Loucy (cell line): ENCODE measurements at regions not wholly inside any gene's neighbourhood (a gene's known extent, or its start where the extent isn't known, plus 50 kb on each side); places are given as distances from the start of the nearest gene placed in this dataset.

Source experiments
- H2AFZ ChIP-seq: fragments of 200-600 bp; sonication (generic); 2 replicates; pipeline ENCODE4 v1.6.0; 2016; ENCODE audit warnings: antibody characterized with exemption, mild to moderate bottlenecking, low read length, moderate library complexity
- H3F3A ChIP-seq: fragments of 200-600 bp; 2 replicates; pipeline ENCODE4 v1.6.0; 2016; ENCODE audit warnings: antibody characterized with exemption, low read depth, mild to moderate bottlenecking
- H3K27me3 ChIP-seq: fragments of 200-600 bp; sonication (generic); 2 replicates; pipeline ENCODE4 v1.6.1; 2014; ENCODE audit warnings: low read length, mild to moderate bottlenecking; ENCODE audit not compliant: insufficient read depth, poor library complexity, severe bottlenecking
- H3K36me3 ChIP-seq: fragments of 200-600 bp; sonication (generic); 2 replicates; pipeline ENCODE4 v1.6.1; 2016; ENCODE audit warnings: low read length; ENCODE audit not compliant: insufficient read depth
- H3K4me1 ChIP-seq: fragments of 200-600 bp; sonication (generic); 2 replicates; pipeline ENCODE4 v1.5.1; 2014; ENCODE audit warnings: low read length, mild to moderate bottlenecking; ENCODE audit not compliant: insufficient read depth, poor library complexity, severe bottlenecking
- H3K4me2 ChIP-seq: fragments of 200-600 bp; sonication (generic); 2 replicates; pipeline ENCODE4 v1.6.0; 2014; ENCODE audit warnings: antibody characterized with exemption, low read length, low read depth, mild to moderate bottlenecking; ENCODE audit not compliant: poor library complexity, severe bottlenecking
- H3K4me3 ChIP-seq: fragments of 200-600 bp; sonication (generic); 2 replicates; pipeline ENCODE4 v1.5.1; 2014; ENCODE audit warnings: low read length, mild to moderate bottlenecking, mixed read lengths; ENCODE audit not compliant: poor library complexity, severe bottlenecking
- H3K79me2 ChIP-seq: fragments of 200-600 bp; sonication (generic); 2 replicates; pipeline ENCODE4 v1.6.1; 2014; ENCODE audit warnings: low read length; ENCODE audit not compliant: insufficient read depth
- H3K9ac ChIP-seq: fragments of 200-600 bp; sonication (generic); 2 replicates; pipeline ENCODE4 v1.6.0; 2014; ENCODE audit warnings: mild to moderate bottlenecking, low read depth, low read length, moderate library complexity; ENCODE audit not compliant: poor library complexity, severe bottlenecking
- H3K9me2 ChIP-seq: fragments of 200-600 bp; sonication (generic); replicated peaks from 2 replicates; pipeline ENCODE4 v1.6.1; 2016; ENCODE audit warnings: low read depth, low read length, mixed read lengths
- H3K9me3 ChIP-seq: fragments of 200-600 bp; sonication (generic); 2 replicates; pipeline ENCODE4 v1.6.1; 2014; ENCODE audit warnings: mild to moderate bottlenecking, antibody characterized with exemption, low read length, low read depth; ENCODE audit not compliant: insufficient read depth
- H4K20me1 ChIP-seq: fragments of 200-600 bp; sonication (generic); 2 replicates; pipeline ENCODE4 v1.6.0; 2014; ENCODE audit warnings: antibody characterized with exemption, low read length, mild to moderate bottlenecking; ENCODE audit not compliant: insufficient read depth, poor library complexity, severe bottlenecking
- EZH2phosphoT487 ChIP-seq: fragments of 200-600 bp; IDR thresholded peaks from 2 replicates; pipeline ENCODE4 v1.6.1; 2018; ENCODE audit warnings: antibody characterized with exemption, mild to moderate bottlenecking, moderate library complexity, borderline replicate concordance
- TF ChIP-seq, protein P1 (sequence below): fragments of 200-600 bp; sonication (generic); conservative IDR thresholded peaks from 2 replicates; pipeline ENCODE4 v1.5.1; 2014; ENCODE audit warnings: mild to moderate bottlenecking, antibody characterized with exemption, low read length

DNA sequence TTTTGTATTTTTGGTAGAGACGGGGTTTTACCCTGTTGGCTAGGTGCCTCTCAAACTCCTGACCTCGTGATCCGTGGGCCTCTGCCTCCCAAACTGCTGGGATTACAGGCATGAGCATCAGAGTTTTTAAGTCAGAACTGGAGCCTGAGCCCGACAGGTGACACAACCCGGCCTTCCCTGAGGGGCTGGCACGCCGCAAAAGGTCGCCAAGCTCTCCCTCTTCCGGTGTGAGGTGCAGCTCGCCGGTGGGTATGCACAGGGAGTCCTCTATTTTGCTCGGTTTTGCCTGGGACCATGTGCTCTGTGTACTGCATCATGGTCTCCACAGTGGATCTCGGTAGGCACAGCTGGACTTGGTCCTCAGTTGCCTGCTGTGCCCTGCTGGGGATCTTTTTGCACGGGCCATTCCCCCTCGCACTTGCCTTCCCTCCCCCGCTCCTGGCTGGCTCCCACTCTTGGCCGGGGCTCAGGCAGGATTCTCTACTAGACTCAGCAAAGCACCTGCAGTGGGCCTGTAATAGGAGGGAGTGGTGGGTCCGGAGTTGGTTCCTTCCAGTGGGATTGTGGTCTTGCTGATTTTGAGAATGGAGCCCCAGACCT, 101.2 kb upstream of the KLF13 start:
- Histone ChIP-seq H3K27me3 (no peaks in the 10 kb centered on the region), H3F3A (no peaks in the 10 kb centered on the region), H3K36me3 (no peaks in the 10 kb centered on the region), H3K4me2 (no peak overlapping the region), H3K79me2 (no peaks in the 10 kb centered on the region), H2AFZ (no peak overlapping the region), H3K9me2 (no peaks in the 10 kb centered on the region), H4K20me1 (no peaks in the 10 kb centered on the region), H3K4me1 (peaks cover 8% of the 10 kb centered on the region), H3K9me3 (no peaks in the 10 kb centered on the region), H3K9ac (no peak overlapping the region), H3K4me3 (no peak overlapping the region)
- no peak for TF ChIP-seq EZH2phosphoT487
- TF ChIP-seq, protein P1, sequence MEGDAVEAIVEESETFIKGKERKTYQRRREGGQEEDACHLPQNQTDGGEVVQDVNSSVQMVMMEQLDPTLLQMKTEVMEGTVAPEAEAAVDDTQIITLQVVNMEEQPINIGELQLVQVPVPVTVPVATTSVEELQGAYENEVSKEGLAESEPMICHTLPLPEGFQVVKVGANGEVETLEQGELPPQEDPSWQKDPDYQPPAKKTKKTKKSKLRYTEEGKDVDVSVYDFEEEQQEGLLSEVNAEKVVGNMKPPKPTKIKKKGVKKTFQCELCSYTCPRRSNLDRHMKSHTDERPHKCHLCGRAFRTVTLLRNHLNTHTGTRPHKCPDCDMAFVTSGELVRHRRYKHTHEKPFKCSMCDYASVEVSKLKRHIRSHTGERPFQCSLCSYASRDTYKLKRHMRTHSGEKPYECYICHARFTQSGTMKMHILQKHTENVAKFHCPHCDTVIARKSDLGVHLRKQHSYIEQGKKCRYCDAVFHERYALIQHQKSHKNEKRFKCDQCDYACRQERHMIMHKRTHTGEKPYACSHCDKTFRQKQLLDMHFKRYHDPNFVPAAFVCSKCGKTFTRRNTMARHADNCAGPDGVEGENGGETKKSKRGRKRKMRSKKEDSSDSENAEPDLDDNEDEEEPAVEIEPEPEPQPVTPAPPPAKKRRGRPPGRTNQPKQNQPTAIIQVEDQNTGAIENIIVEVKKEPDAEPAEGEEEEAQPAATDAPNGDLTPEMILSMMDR: no peak

DNA sequence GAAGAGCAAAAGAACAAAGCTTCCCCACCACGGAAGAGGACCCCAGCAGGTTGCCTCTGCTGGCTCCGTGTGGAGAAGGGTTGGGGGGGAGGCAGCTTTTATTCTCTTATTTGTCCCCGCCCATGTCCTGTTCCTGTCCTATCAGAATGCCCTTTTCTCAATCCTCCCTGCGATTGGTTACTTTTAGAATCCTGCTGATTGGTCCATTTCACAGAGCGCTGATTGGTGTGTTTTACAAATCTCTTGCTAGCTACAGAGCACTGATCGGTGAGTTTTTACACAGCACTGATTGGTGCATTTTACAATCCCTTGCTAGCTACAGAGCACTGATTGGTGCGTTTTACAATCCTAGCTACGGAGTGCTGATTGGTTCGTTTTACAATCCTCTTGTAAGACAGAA, 100.6 kb upstream of the KLF13 start:
- H3K4me1 ChIP-seq: peaks cover 8% of the 10 kb centered on the region
- H3K4me2 ChIP-seq: no peak overlapping the region
- H3K36me3 ChIP-seq: no peaks in the 10 kb centered on the region
- H3K9me3 ChIP-seq: no peaks in the 10 kb centered on the region
- no peaks in the 10 kb centered on the region for H3K27me3 ChIP-seq
- H3K4me3 ChIP-seq: no peak overlapping the region
- no peaks in the 10 kb centered on the region for H4K20me1 ChIP-seq
- no peaks in the 10 kb centered on the region for H3F3A ChIP-seq
- H3K9me2 ChIP-seq: no peaks in the 10 kb centered on the region
- TF ChIP-seq, protein P1: no peak
- TF ChIP-seq EZH2phosphoT487: no peak
- H3K79me2 ChIP-seq: no peaks in the 10 kb centered on the region
- no peak overlapping the region for H3K9ac ChIP-seq
- H2AFZ ChIP-seq: no peak overlapping the region

DNA sequence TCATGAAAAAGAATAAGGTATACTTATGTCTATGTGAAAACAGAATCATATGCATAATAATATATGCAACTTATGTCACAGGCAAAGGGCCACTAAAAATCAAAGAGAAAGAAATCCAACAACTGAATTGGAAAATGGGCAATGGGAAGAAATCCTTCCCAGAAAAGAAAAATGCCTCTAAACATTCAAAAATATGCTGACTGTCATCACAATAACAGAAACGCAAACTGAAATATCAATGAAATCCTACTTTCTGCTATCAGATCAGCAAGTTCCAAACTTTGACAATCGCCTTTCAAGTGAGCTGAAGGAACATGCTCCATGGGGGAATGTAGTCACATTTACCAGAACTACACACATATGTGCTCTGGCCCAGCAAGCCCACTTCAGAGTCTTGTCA, 99.4 kb upstream of the KLF13 start:
- Histone ChIP-seq H3F3A (no peaks in the 10 kb centered on the region), H3K4me2 (no peak overlapping the region)

More for the DNA sequence above, 99.4 kb upstream of the KLF13 start:
- H4K20me1 ChIP-seq: no peaks in the 10 kb centered on the region
- H2AFZ ChIP-seq: no peak overlapping the region
- H3K4me1 ChIP-seq: peaks cover 7% of the 10 kb centered on the region
- no peaks in the 10 kb centered on the region for H3K9me2 ChIP-seq
- no peak overlapping the region for H3K9ac ChIP-seq
- H3K4me3 ChIP-seq: no peak overlapping the region
- H3K79me2 ChIP-seq: no peaks in the 10 kb centered on the region
- no peak for TF ChIP-seq EZH2phosphoT487
- TF ChIP-seq, protein P1: no peak
- H3K9me3 ChIP-seq: no peaks in the 10 kb centered on the region
- H3K36me3 ChIP-seq: no peaks in the 10 kb centered on the region
- no peaks in the 10 kb centered on the region for H3K27me3 ChIP-seq
